NCI-H2227 treated with DMSO at 0.1 percent for 48 hours (cell line): ENCODE measurements at regions not wholly inside any gene's neighbourhood (a gene's known extent, or its start where the extent isn't known, plus 50 kb on each side); places are given as distances from the start of the nearest gene placed in this dataset.
"Not testable (repeated sequence)": the region's sequence is repeated elsewhere in the genome, so short reads cannot be mapped to it uniquely, and the experiment has no call there.

Experiments
- DNase-seq: peaks from one replicate; lab custom pipeline; 2025; lab: John Stamatoyannopoulos, UW

GRCh38 chr1:228868731-228869024 is 133.4 kb downstream of the RHOU start:
- DNase-seq = no peak

GRCh38 chr1:228869312-228869824 is 134.1 kb downstream of the RHOU start:
- DNase-seq = no peak

GRCh38 chr1:228870041-228870713 is 134.9 kb downstream of the RHOU start:
- DNase-seq = no peak

- DNase-seq = no peak
Observed at GRCh38 chr1:228871314-228872061, 136.2 kb downstream of the RHOU start.

GRCh38 chr1:228872080-228872479 is 136.8 kb downstream of the RHOU start:
- no peak for DNase-seq

- no peak for DNase-seq
Observed at GRCh38 chr1:228873709-228874108, 138.4 kb downstream of the RHOU start.

GRCh38 chr1:228875741-228876140 is 140.5 kb downstream of the RHOU start:
- DNase-seq = no peak

GRCh38 chr1:228876187-228876586 is 140.9 kb downstream of the RHOU start:
- no peak for DNase-seq

- no peak for DNase-seq
Observed at GRCh38 chr1:228879164-228879563, 143.9 kb downstream of the RHOU start.

- no peak for DNase-seq
Observed at GRCh38 chr1:228882041-228882770, 146.9 kb downstream of the RHOU start.

GRCh38 chr1:228882771-228883450 is 147.6 kb downstream of the RHOU start:
- no peak for DNase-seq

- no peak for DNase-seq
Observed at GRCh38 chr1:228883535-228883934, 148.3 kb downstream of the RHOU start.

GRCh38 chr1:228884196-228884595 is 148.9 kb downstream of the RHOU start:
- DNase-seq = no peak

- no peak for DNase-seq
Observed at GRCh38 chr1:228884615-228885566, 149.6 kb downstream of the RHOU start.

- DNase-seq = no peak
Observed at GRCh38 chr1:228885845-228886244, 150.6 kb downstream of the RHOU start.

GRCh38 chr1:228887101-228887500 is 151.8 kb downstream of the RHOU start:
- DNase-seq = no peak

- DNase-seq = no peak
Observed at GRCh38 chr1:228887960-228888359, 152.7 kb downstream of the RHOU start.

- no peak for DNase-seq
Observed at GRCh38 chr1:228889289-228889688, 154.0 kb downstream of the RHOU start.

GRCh38 chr1:228891272-228892034 is 156.2 kb downstream of the RHOU start:
- no peak for DNase-seq

GRCh38 chr1:228892200-228892599 is 156.9 kb downstream of the RHOU start:
- DNase-seq = not testable (repeated sequence)
